ENCODE measurements at regions not wholly inside any gene's neighbourhood (a gene's known extent, or its start where the extent isn't known, plus 50 kb on each side); places are given as distances from the start of the nearest gene placed in this dataset.

DNA sequence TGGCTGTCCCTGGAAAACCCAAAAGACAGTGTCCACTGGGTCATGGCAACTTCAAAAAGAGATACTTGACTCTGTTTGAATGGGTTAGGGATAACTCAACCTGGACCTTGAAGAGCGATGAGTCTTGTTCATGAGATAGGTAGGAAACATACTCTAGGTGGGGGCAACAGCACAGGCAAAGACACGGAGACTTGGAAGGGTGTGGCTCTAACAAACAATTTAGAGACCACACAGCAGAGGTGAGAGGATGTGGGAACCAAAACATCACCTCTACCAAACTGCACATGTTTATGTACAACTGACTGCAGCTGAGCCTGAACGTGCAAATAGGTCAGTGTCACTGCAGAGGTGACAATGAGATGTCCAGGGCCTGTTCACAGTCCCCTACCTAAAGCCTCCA, 247.7 kb upstream of the ADRA1B start:
- no peaks in the 10 kb centered on the region for H3K4me1 ChIP-seq (ENCODE audit: control insufficient read depth in 2 of 2, insufficient read depth in 2 of 2, low read length in 2 of 2)
- Mint-ChIP-seq H3K9me3 (peaks cover under 1 to 21% (median 9%) of the 10 kb centered on the region in 11 donors), H3K4me1 (no peaks in the 10 kb centered on the region), H3K27ac (no peak overlapping the region), H3K4me3 (no peak overlapping the region), H3K36me3 (peaks cover 0 to 9% (median 0%) of the 10 kb centered on the region in 5 donors), H3K27me3 (peaks cover 0 to 5% (median 0%) of the 10 kb centered on the region in 5 donors)
- H3K36me3 ChIP-seq (ENCODE audit: control insufficient read depth in 2 of 3, insufficient read depth in 3 of 3, low read length in 3 of 3): no peaks in the 10 kb centered on the region
- CTCF ChIA-PET: no interaction called here
- no peaks in the 10 kb centered on the region for H3K9me3 ChIP-seq (ENCODE audit: control insufficient read depth in 2 of 3, low read length in 3 of 3)
- no peak overlapping the region for H3K27ac ChIP-seq (ENCODE audit: low read depth, low read length)
- POLR2A ChIA-PET: no interaction called here
- intact Hi-C loops (cut with micrococcal nuclease): no loop called here
- DNase-seq (no peak), ATAC-seq (no peak)
- no peak overlapping the region for H3K4me3 ChIP-seq (ENCODE audit: low read length)
- no peaks in the 10 kb centered on the region for H3K27me3 ChIP-seq (ENCODE audit: control insufficient read depth in 2 of 2, insufficient read depth in 2 of 2, low read length in 2 of 2)

DNA sequence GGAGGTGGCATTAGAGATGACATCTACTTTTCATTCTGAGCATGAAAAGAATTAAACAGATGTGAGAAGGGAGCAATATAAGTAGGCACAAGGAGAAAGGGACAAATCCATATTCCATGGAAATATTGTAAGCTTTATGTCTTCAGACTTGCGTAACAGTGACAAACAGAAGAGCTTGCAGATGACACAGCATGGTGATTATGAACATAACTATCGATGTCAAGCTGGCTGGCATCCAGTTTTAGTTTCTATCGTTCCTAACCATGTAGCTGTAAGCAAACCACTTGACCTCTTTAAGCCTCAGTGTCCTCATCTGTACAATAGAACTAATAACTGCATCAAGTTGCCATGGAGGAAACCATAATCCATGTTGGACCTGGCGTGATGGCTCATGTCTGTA, 246.7 kb upstream of the ADRA1B start:
- Mint-ChIP-seq H3K4me3 (no peak overlapping the region), H3K4me1 (no peaks in the 10 kb centered on the region), H3K27ac (no peak overlapping the region), H3K36me3 (peaks cover 0 to 9% (median 0%) of the 10 kb centered on the region in 5 donors), H3K27me3 (peaks cover 0 to 5% (median 0%) of the 10 kb centered on the region in 5 donors), H3K9me3 (peaks cover 1 to 29% (median 10%) of the 10 kb centered on the region in 11 donors)
- ChIA-PET CTCF (no interaction called here), POLR2A (no interaction called here)
- intact Hi-C loops (cut with micrococcal nuclease): no loop called here
- Histone ChIP-seq H3K4me3 (ENCODE audit: low read length) (no peak overlapping the region), H3K27ac (ENCODE audit: low read depth, low read length) (no peak overlapping the region), H3K4me1 (ENCODE audit: control insufficient read depth in 2 of 2, insufficient read depth in 2 of 2, low read length in 2 of 2) (no peaks in the 10 kb centered on the region), H3K9me3 (ENCODE audit: control insufficient read depth in 2 of 3, low read length in 3 of 3) (no peaks in the 10 kb centered on the region), H3K36me3 (ENCODE audit: control insufficient read depth in 2 of 3, insufficient read depth in 3 of 3, low read length in 3 of 3) (no peaks in the 10 kb centered on the region), H3K27me3 (ENCODE audit: control insufficient read depth in 2 of 2, insufficient read depth in 2 of 2, low read length in 2 of 2) (no peaks in the 10 kb centered on the region)
- no peak for ATAC-seq
- no peak for DNase-seq

GRCh38 chr5:159671886-159672285, 244.4 kb upstream of the ADRA1B start:
- Histone ChIP-seq H3K4me1 (ENCODE audit: control insufficient read depth in 2 of 2, insufficient read depth in 2 of 2, low read length in 2 of 2) (no peaks in the 10 kb centered on the region), H3K27me3 (ENCODE audit: control insufficient read depth in 2 of 2, insufficient read depth in 2 of 2, low read length in 2 of 2) (no peaks in the 10 kb centered on the region), H3K9me3 (ENCODE audit: control insufficient read depth in 2 of 3, low read length in 3 of 3) (no peaks in the 10 kb centered on the region), H3K36me3 (ENCODE audit: control insufficient read depth in 2 of 3, insufficient read depth in 3 of 3, low read length in 3 of 3) (no peaks in the 10 kb centered on the region), H3K27ac (ENCODE audit: low read depth, low read length) (no peak overlapping the region), H3K4me3 (ENCODE audit: low read length) (no peak overlapping the region)
- Mint-ChIP-seq H3K9me3 (peaks cover 1 to 30% (median 10%) of the 10 kb centered on the region in 11 donors), H3K4me1 (no peaks in the 10 kb centered on the region), H3K4me3 (no peak overlapping the region), H3K27ac (no peak overlapping the region), H3K36me3 (peaks cover 0 to 9% (median 0%) of the 10 kb centered on the region in 5 donors), H3K27me3 (peaks cover 0 to 6% (median 0%) of the 10 kb centered on the region in 5 donors)
- ATAC-seq (no peak), DNase-seq (no peak)
- ChIA-PET CTCF (no interaction called here), POLR2A (no interaction called here)
- intact Hi-C loops (cut with micrococcal nuclease): no loop called here

DNA sequence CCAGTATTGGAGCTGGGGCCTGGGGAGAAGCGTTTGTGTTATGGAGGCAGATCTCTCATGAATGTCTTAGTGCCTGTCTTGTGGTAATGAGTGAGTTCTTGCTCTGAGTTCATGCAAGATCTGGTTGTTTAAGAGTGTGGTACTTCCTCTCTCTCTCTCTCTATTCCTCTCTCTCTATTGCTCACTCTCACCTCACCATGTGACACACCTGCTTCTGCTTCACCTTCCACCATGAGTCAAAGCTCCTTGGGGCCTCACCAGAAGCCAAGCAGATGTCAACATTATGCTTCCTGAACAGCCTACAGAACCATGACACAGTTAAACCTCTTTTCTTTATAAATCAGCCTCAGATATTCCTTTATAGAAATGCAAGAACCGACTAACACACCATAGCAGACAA, 242.7 kb upstream of the ADRA1B start:
- Mint-ChIP-seq H3K4me1 (no peaks in the 10 kb centered on the region), H3K27ac (no peak overlapping the region), H3K9me3 (peaks cover 1 to 30% (median 14%) of the 10 kb centered on the region in 11 donors), H3K27me3 (peaks cover 0 to 6% (median 0%) of the 10 kb centered on the region in 5 donors), H3K36me3 (peaks cover 0 to 9% (median 0%) of the 10 kb centered on the region in 5 donors), H3K4me3 (peak overlapping the region in 1 of 10 donors; percentile 18)
- ATAC-seq (no peak), DNase-seq (no peak)
- intact Hi-C loops (cut with micrococcal nuclease): no loop called here
- Histone ChIP-seq H3K36me3 (ENCODE audit: control insufficient read depth in 2 of 3, insufficient read depth in 3 of 3, low read length in 3 of 3) (no peaks in the 10 kb centered on the region), H3K4me3 (ENCODE audit: low read length) (no peak overlapping the region), H3K4me1 (ENCODE audit: control insufficient read depth in 2 of 2, insufficient read depth in 2 of 2, low read length in 2 of 2) (no peaks in the 10 kb centered on the region), H3K9me3 (ENCODE audit: control insufficient read depth in 2 of 3, low read length in 3 of 3) (no peaks in the 10 kb centered on the region), H3K27me3 (ENCODE audit: control insufficient read depth in 2 of 2, insufficient read depth in 2 of 2, low read length in 2 of 2) (no peaks in the 10 kb centered on the region), H3K27ac (ENCODE audit: low read depth, low read length) (no peak overlapping the region)
- CTCF ChIA-PET: no interaction called here
- POLR2A ChIA-PET: interaction anchor here (0.5 kb wide), 1 partner anchor 16 kb away, joined by 3 read pairs; no protein-coding TSS in a partner anchor

- DNase-seq: no peak
- POLR2A ChIA-PET: no interaction called here
- Histone ChIP-seq H3K27ac (ENCODE audit: low read depth, low read length) (no peak overlapping the region), H3K4me3 (ENCODE audit: low read length) (no peak overlapping the region), H3K27me3 (ENCODE audit: control insufficient read depth in 2 of 2, insufficient read depth in 2 of 2, low read length in 2 of 2) (no peaks in the 10 kb centered on the region), H3K9me3 (ENCODE audit: control insufficient read depth in 2 of 3, low read length in 3 of 3) (peaks cover 0 to 16% (median 0%) of the 10 kb centered on the region in 3 experiments), H3K4me1 (ENCODE audit: control insufficient read depth in 2 of 2, insufficient read depth in 2 of 2, low read length in 2 of 2) (no peaks in the 10 kb centered on the region), H3K36me3 (ENCODE audit: control insufficient read depth in 2 of 3, insufficient read depth in 3 of 3, low read length in 3 of 3) (no peaks in the 10 kb centered on the region)
- CTCF ChIA-PET: no interaction called here
- Mint-ChIP-seq H3K27ac (no peak overlapping the region), H3K4me1 (peaks cover 0 to 4% (median 0%) of the 10 kb centered on the region in 7 donors), H3K9me3 (peaks cover 18 to 48% (median 28%) of the 10 kb centered on the region in 11 donors), H3K27me3 (peaks cover 0 to 6% (median 0%) of the 10 kb centered on the region in 5 donors), H3K4me3 (no peak overlapping the region), H3K36me3 (peaks cover 0 to 18% (median 6%) of the 10 kb centered on the region in 5 donors)
- no peak for ATAC-seq
- intact Hi-C loops (cut with micrococcal nuclease): no loop called here
Measured at GRCh38 chr5:159678657-159679392, 237.5 kb upstream of the ADRA1B start.

- H3K9me3 Mint-ChIP-seq: peaks cover 18 to 42% (median 28%) of the 10 kb centered on the region in 11 donors
- no peak overlapping the region for H3K27ac Mint-ChIP-seq
- H3K9me3 ChIP-seq (ENCODE audit: control insufficient read depth in 2 of 3, low read length in 3 of 3): peaks cover 0 to 16% (median 0%) of the 10 kb centered on the region in 3 experiments
- H3K27ac ChIP-seq (ENCODE audit: low read depth, low read length): no peak overlapping the region
- no peak for DNase-seq
- no peaks in the 10 kb centered on the region for H3K36me3 ChIP-seq (ENCODE audit: control insufficient read depth in 2 of 3, insufficient read depth in 3 of 3, low read length in 3 of 3)
- H3K27me3 Mint-ChIP-seq: peaks cover 0 to 6% (median 0%) of the 10 kb centered on the region in 5 donors
- POLR2A ChIA-PET: no interaction called here
- peaks cover 0 to 4% (median 0%) of the 10 kb centered on the region in 7 donors for H3K4me1 Mint-ChIP-seq
- ATAC-seq: no peak
- CTCF ChIA-PET: no interaction called here
- H3K27me3 ChIP-seq (ENCODE audit: control insufficient read depth in 2 of 2, insufficient read depth in 2 of 2, low read length in 2 of 2): no peaks in the 10 kb centered on the region
- intact Hi-C loops (cut with micrococcal nuclease): no loop called here
- peaks cover 0 to 18% (median 6%) of the 10 kb centered on the region in 5 donors for H3K36me3 Mint-ChIP-seq
- no peak overlapping the region for H3K4me3 ChIP-seq (ENCODE audit: low read length)
- no peaks in the 10 kb centered on the region for H3K4me1 ChIP-seq (ENCODE audit: control insufficient read depth in 2 of 2, insufficient read depth in 2 of 2, low read length in 2 of 2)
- no peak overlapping the region for H3K4me3 Mint-ChIP-seq
Measured at GRCh38 chr5:159680095-159680494, 236.2 kb upstream of the ADRA1B start.

GRCh38 chr5:159681661-159682060, 234.6 kb upstream of the ADRA1B start:
- Histone ChIP-seq H3K4me3 (ENCODE audit: low read length) (no peak overlapping the region), H3K27me3 (ENCODE audit: control insufficient read depth in 2 of 2, insufficient read depth in 2 of 2, low read length in 2 of 2) (no peaks in the 10 kb centered on the region), H3K36me3 (ENCODE audit: control insufficient read depth in 2 of 3, insufficient read depth in 3 of 3, low read length in 3 of 3) (no peaks in the 10 kb centered on the region), H3K27ac (ENCODE audit: low read depth, low read length) (no peak overlapping the region), H3K4me1 (ENCODE audit: control insufficient read depth in 2 of 2, insufficient read depth in 2 of 2, low read length in 2 of 2) (no peaks in the 10 kb centered on the region), H3K9me3 (ENCODE audit: control insufficient read depth in 2 of 3, low read length in 3 of 3) (peaks cover 0 to 16% (median 0%) of the 10 kb centered on the region in 3 experiments)
- CTCF ChIA-PET: no interaction called here
- peaks cover 0 to 5% (median under 1%) of the 10 kb centered on the region in 5 donors for H3K27me3 Mint-ChIP-seq
- no peak for ATAC-seq
- H3K4me1 Mint-ChIP-seq: peaks cover 0 to 4% (median 0%) of the 10 kb centered on the region in 7 donors
- H3K27ac Mint-ChIP-seq: no peak overlapping the region
- peaks cover 0 to 18% (median 6%) of the 10 kb centered on the region in 5 donors for H3K36me3 Mint-ChIP-seq
- peaks cover 19 to 48% (median 28%) of the 10 kb centered on the region in 11 donors for H3K9me3 Mint-ChIP-seq
- POLR2A ChIA-PET: no interaction called here
- DNase-seq: no peak
- no peak overlapping the region for H3K4me3 Mint-ChIP-seq
- intact Hi-C loops (cut with micrococcal nuclease): no loop called here
